ENCODE measurements at regions not wholly inside any gene's neighbourhood (a gene's known extent, or its start where the extent isn't known, plus 50 kb on each side); places are given as distances from the start of the nearest gene placed in this dataset.

DNA sequence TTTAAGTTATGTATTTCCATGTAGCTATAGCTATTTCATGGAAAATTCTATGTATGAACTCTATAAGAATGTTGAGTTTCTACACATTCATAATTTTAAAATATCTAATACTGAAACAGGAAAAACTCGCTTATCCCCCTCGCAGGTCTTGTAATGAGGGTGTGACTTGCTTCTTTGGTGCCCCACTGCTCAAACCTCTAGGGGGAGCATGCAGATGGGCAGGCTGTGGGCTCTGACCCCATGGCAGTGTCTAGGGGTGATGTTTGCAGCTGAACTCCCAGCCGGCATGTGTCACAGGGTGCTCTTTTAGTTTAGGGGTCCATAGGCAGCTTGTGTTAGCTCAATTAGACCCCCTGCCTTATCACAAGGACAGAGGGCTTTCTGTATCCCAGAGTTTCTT is 1825.7 kb upstream of the ADGRL3 start:
- DNase-seq (ENCODE audit: low spot score) (peak; percentile 18), ATAC-seq (peak; percentile 80)
- no peaks in the 10 kb centered on the region for H3K4me1 Mint-ChIP-seq
- peaks cover 16% of the 10 kb centered on the region for H3K9me3 Mint-ChIP-seq
- H3K27me3 Mint-ChIP-seq (ENCODE audit: low read depth) = no peaks in the 10 kb centered on the region
- TF ChIP-seq, protein P1, sequence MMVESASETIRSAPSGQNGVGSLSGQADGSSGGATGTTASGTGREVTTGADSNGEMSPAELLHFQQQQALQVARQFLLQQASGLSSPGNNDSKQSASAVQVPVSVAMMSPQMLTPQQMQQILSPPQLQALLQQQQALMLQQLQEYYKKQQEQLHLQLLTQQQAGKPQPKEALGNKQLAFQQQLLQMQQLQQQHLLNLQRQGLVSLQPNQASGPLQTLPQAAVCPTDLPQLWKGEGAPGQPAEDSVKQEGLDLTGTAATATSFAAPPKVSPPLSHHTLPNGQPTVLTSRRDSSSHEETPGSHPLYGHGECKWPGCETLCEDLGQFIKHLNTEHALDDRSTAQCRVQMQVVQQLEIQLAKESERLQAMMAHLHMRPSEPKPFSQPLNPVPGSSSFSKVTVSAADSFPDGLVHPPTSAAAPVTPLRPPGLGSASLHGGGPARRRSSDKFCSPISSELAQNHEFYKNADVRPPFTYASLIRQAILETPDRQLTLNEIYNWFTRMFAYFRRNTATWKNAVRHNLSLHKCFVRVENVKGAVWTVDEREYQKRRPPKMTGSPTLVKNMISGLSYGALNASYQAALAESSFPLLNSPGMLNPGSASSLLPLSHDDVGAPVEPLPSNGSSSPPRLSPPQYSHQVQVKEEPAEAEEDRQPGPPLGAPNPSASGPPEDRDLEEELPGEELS (CRISPR knock-in tag; IDR thresholded peaks at IDR 0.05) = no peak
- TF ChIP-seq FOXJ3 (CRISPR knock-in tag; IDR thresholded peaks at IDR 0.05; ENCODE audit: borderline replicate concordance) = no peak
- TF ChIP-seq NFATC4 (CRISPR knock-in tag; IDR thresholded peaks at IDR 0.05) = no peak
- no peak for TF ChIP-seq TP53 (CRISPR knock-in tag; IDR thresholded peaks at IDR 0.05)
- no peak for TF ChIP-seq NFE2L1 (CRISPR knock-in tag; IDR thresholded peaks at IDR 0.05)
- TF ChIP-seq, protein P2, sequence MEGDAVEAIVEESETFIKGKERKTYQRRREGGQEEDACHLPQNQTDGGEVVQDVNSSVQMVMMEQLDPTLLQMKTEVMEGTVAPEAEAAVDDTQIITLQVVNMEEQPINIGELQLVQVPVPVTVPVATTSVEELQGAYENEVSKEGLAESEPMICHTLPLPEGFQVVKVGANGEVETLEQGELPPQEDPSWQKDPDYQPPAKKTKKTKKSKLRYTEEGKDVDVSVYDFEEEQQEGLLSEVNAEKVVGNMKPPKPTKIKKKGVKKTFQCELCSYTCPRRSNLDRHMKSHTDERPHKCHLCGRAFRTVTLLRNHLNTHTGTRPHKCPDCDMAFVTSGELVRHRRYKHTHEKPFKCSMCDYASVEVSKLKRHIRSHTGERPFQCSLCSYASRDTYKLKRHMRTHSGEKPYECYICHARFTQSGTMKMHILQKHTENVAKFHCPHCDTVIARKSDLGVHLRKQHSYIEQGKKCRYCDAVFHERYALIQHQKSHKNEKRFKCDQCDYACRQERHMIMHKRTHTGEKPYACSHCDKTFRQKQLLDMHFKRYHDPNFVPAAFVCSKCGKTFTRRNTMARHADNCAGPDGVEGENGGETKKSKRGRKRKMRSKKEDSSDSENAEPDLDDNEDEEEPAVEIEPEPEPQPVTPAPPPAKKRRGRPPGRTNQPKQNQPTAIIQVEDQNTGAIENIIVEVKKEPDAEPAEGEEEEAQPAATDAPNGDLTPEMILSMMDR (IDR thresholded peaks at IDR 0.05) = peak; percentile 42
- ChIA-PET POLR2A (no interaction called here), CTCF (no interaction called here)
- H3K4me3 Mint-ChIP-seq = no peak overlapping the region
- no peak overlapping the region for H3K27ac Mint-ChIP-seq
- H3K36me3 Mint-ChIP-seq = peaks cover 11% of the 10 kb centered on the region; the same call in 1 of the 2 replicates

DNA sequence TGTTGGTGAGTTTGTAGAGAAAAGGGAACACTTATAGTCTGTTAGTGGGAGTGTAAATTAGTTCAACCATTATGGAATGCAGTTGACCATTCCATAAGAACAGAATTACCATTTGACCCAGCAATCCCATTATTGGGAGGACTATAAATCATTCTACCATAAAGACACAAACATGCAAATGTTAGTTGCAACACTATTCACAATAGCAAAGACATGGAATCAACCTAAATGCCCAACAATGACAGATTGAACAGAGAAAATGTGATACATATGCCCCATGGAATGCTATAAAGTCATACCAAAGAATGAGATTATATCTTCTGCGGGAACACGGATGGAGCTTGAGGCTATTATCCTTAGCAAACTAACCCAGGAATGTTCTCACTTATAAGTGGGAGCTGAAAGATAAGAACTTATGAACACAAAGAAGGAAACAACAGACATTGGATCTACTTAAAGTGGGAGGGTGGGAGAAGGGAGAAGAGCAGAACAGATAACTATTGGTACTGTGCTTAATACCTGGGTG is 1819.2 kb upstream of the ADGRL3 start:
- Mint-ChIP-seq H3K9me3 (peaks cover 16% of the 10 kb centered on the region), H3K4me1 (no peaks in the 10 kb centered on the region), H3K36me3 (peaks cover 11% of the 10 kb centered on the region; the same call in 1 of the 2 replicates), H3K27me3 (ENCODE audit: low read depth) (no peaks in the 10 kb centered on the region), H3K4me3 (no peak overlapping the region), H3K27ac (no peak overlapping the region)
- TF ChIP-seq, protein P3, sequence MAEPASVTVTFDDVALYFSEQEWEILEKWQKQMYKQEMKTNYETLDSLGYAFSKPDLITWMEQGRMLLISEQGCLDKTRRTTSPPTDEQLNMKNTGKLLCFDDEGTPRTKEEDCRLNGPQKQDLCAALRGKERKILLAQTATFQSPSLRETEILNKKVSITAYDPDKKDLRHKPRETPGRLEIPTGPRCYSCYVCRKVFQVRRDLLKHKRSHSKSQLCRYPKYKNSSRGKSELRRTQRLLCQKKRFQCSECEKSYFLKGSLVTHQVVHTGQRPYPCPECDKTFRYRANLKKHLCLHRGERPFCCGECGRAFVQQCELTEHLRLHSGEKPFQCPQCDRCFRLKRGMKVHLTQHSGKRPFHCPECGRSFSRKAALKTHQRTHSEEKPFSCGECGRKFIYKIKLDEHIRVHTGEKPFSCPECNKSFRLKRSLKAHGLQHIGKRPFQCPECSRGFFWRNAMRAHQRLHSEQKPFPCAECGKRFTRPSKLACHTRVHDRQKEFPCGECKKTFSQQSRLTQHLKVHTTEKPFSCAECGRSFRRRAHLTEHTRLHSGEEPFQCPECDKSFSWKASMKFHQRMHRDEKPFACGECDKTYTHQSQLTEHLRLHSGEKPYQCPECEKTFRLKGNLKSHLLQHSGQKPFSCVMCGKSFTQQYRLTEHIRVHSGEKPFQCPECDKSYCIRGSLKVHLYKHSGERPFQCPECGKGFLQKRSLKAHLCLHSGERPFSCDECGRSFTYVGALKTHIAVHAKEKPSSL (CRISPR knock-in tag; conservative IDR thresholded peaks at IDR 0.05) = no peak
- TF ChIP-seq ATF1 (CRISPR knock-in tag; IDR thresholded peaks at IDR 0.05) = no peak
- ChIA-PET POLR2A (no interaction called here), CTCF (no interaction called here)
- no peak for ATAC-seq
- no peak for DNase-seq (ENCODE audit: low spot score)

DNA sequence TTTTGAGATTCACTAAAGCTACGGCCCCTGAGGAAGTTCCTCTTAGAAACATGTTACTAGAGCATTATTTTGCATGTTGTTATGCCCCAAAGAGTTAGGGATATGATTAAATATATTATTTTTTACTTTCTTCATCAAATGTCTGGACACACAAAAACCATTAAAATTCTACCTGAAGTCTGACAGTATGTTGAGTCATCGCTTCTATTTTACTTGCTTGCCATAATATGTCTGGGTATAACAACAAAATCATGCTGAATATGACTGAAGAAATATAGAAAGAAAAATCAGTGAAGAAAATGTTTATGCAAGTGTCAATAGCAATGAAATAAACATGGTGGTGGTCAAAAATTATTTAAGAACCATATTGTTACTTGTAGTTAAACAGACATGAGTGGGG is 1818.5 kb upstream of the ADGRL3 start:
- no peaks in the 10 kb centered on the region for H3K4me1 Mint-ChIP-seq
- no peak overlapping the region for H3K4me3 Mint-ChIP-seq
- ChIA-PET POLR2A (no interaction called here), CTCF (no interaction called here)
- TF ChIP-seq, protein P4, sequence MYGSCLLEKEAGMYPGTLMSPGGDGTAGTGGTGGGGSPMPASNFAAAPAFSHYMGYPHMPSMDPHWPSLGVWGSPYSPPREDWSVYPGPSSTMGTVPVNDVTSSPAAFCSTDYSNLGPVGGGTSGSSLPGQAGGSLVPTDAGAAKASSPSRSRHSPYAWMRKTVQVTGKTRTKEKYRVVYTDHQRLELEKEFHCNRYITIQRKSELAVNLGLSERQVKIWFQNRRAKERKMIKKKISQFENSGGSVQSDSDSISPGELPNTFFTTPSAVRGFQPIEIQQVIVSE (CRISPR knock-in tag; IDR thresholded peaks at IDR 0.05; ENCODE audit: borderline replicate concordance) = no peak
- TF ChIP-seq GTF2I (CRISPR knock-in tag; conservative IDR thresholded peaks at IDR 0.05) (no peak), TEAD4 (CRISPR knock-in tag; IDR thresholded peaks at IDR 0.05) (no peak), NR2C2 (CRISPR knock-in tag; IDR thresholded peaks at IDR 0.05) (no peak), SMAD4 (CRISPR knock-in tag; IDR thresholded peaks at IDR 0.05) (no peak), ZNF317 (CRISPR knock-in tag; IDR thresholded peaks at IDR 0.05; ENCODE audit: borderline replicate concordance, low read depth) (no peak), ZNF423 (CRISPR knock-in tag; IDR thresholded peaks at IDR 0.05) (no peak), FOXP1 (CRISPR knock-in tag; IDR thresholded peaks at IDR 0.05; ENCODE audit: borderline replicate concordance) (no peak)
- TF ChIP-seq, protein P2 (IDR thresholded peaks at IDR 0.05) = no peak
- TF ChIP-seq, protein P5, sequence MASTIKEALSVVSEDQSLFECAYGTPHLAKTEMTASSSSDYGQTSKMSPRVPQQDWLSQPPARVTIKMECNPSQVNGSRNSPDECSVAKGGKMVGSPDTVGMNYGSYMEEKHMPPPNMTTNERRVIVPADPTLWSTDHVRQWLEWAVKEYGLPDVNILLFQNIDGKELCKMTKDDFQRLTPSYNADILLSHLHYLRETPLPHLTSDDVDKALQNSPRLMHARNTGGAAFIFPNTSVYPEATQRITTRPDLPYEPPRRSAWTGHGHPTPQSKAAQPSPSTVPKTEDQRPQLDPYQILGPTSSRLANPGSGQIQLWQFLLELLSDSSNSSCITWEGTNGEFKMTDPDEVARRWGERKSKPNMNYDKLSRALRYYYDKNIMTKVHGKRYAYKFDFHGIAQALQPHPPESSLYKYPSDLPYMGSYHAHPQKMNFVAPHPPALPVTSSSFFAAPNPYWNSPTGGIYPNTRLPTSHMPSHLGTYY (CRISPR knock-in tag; IDR thresholded peaks at IDR 0.05) = no peak
- ATAC-seq (no peak), DNase-seq (ENCODE audit: low spot score) (no peak)
- H3K36me3 Mint-ChIP-seq = peaks cover 11% of the 10 kb centered on the region; the same call in 1 of the 2 replicates
- H3K9me3 Mint-ChIP-seq = peaks cover 16% of the 10 kb centered on the region
- H3K27me3 Mint-ChIP-seq (ENCODE audit: low read depth) = no peaks in the 10 kb centered on the region
- no peak overlapping the region for H3K27ac Mint-ChIP-seq

Measured in WTC11 (cell line).